OCI-LY1 (cell line): ENCODE measurements at regions not wholly inside any gene's neighbourhood (a gene's known extent, or its start where the extent isn't known, plus 50 kb on each side); places are given as distances from the start of the nearest gene placed in this dataset.

Source experiments
- H2AFZ ChIP-seq: fragments of 200-600 bp; sonication (generic), shearing (Covaris generic); 2 replicates; pipeline ENCODE4 v1.6.0; 2014; ENCODE audit warnings: antibody characterized with exemption, mild to moderate bottlenecking, low read length
- H3F3A ChIP-seq: fragments of 200-600 bp; sonication (generic), shearing (Covaris generic); 2 replicates; pipeline ENCODE4 v1.6.0; 2014; ENCODE audit warnings: mild to moderate bottlenecking, antibody characterized with exemption, low read length, moderate library complexity; ENCODE audit not compliant: insufficient read depth
- H3K27ac ChIP-seq: fragments of 200-600 bp; sonication (generic); 2 replicates; pipeline ENCODE4 v1.5.1; 2014; ENCODE audit warnings: low read length, mixed run types, mild to moderate bottlenecking, low read depth; ENCODE audit not compliant: poor library complexity, severe bottlenecking
- H3K27me3 ChIP-seq: fragments of 200-600 bp; sonication (generic); 2 replicates; pipeline ENCODE4 v1.6.0; 2014; ENCODE audit warnings: antibody characterized with exemption, mild to moderate bottlenecking, low read length, moderate library complexity; ENCODE audit not compliant: insufficient read depth
- H3K36me3 ChIP-seq: fragments of 200-600 bp; sonication (generic); 2 replicates; pipeline ENCODE4 v1.6.1; 2014; ENCODE audit warnings: mild to moderate bottlenecking, antibody characterized with exemption, low read length, moderate library complexity, mixed read lengths; ENCODE audit not compliant: insufficient read depth
- H3K4me1 ChIP-seq: fragments of 200-600 bp; sonication (generic); 2 replicates; pipeline ENCODE4 v1.5.1; 2014; ENCODE audit warnings: mild to moderate bottlenecking, low read length, moderate library complexity; ENCODE audit not compliant: insufficient read depth, severe bottlenecking
- H3K4me2 ChIP-seq: fragments of 200-600 bp; sonication (generic), shearing (Covaris generic); 2 replicates; pipeline ENCODE4 v1.6.1; 2014; ENCODE audit warnings: low read length
- H3K4me3 ChIP-seq: fragments of 200-600 bp; sonication (generic); 2 replicates; pipeline ENCODE4 v1.5.1; 2014; ENCODE audit warnings: low read length, low read depth, mild to moderate bottlenecking, mixed read lengths; ENCODE audit not compliant: poor library complexity, severe bottlenecking
- H3K79me2 ChIP-seq: fragments of 200-600 bp; shearing (Covaris generic); 2 replicates; pipeline ENCODE4 v1.6.1; 2016; ENCODE audit warnings: mixed run types, low read length, mixed read lengths; ENCODE audit not compliant: insufficient read depth
- H3K9ac ChIP-seq: fragments of 200-600 bp; sonication (generic), shearing (Covaris generic); 2 replicates; pipeline ENCODE4 v1.6.1; 2014; ENCODE audit warnings: mild to moderate bottlenecking, low read length, mixed read lengths
- H3K9me2 ChIP-seq: fragments of 200-600 bp; sonication (generic), shearing (Covaris generic); 2 replicates; pipeline ENCODE4 v1.6.1; 2014; ENCODE audit warnings: low read depth, mild to moderate bottlenecking, low read length, mixed read lengths
- H3K9me3 ChIP-seq: fragments of 200-600 bp; shearing (Covaris generic); 2 replicates; pipeline ENCODE4 v1.6.1; 2014; ENCODE audit warnings: low read length, mixed read lengths
- H4K20me1 ChIP-seq: fragments of 200-600 bp; sonication (generic), shearing (Covaris generic); 2 replicates; pipeline ENCODE4 v1.6.0; 2016; ENCODE audit warnings: mild to moderate bottlenecking, low read length; ENCODE audit not compliant: insufficient read depth
- CTCF ChIP-seq: fragments of 200-600 bp; sonication (generic), shearing (Covaris generic); IDR thresholded peaks from 2 replicates; pipeline ENCODE4 v1.5.1; 2017; ENCODE audit warnings: mild to moderate bottlenecking, antibody characterized with exemption, low read length, moderate library complexity, mixed read lengths
- EZH2 ChIP-seq: fragments of 200-600 bp; sonication (generic), shearing (Covaris generic); IDR thresholded peaks from 2 replicates; pipeline ENCODE4 v1.8.0; 2017; ENCODE audit warnings: borderline replicate concordance, mixed run types, mild to moderate bottlenecking, antibody characterized with exemption, low read length, moderate library complexity, mixed read lengths

- no peak overlapping the region for H3K4me2 ChIP-seq
- no peak overlapping the region for H3K9ac ChIP-seq
- H3K27ac ChIP-seq: no peak overlapping the region
- H3K79me2 ChIP-seq: no peaks in the 10 kb centered on the region
- H3K27me3 ChIP-seq: no peaks in the 10 kb centered on the region
- H3F3A ChIP-seq: no peaks in the 10 kb centered on the region
- H4K20me1 ChIP-seq: no peaks in the 10 kb centered on the region
- H3K9me2 ChIP-seq: no peaks in the 10 kb centered on the region
- no peak overlapping the region for H3K4me3 ChIP-seq
- H3K9me3 ChIP-seq: no peaks in the 10 kb centered on the region
- H2AFZ ChIP-seq: no peak overlapping the region
- H3K4me1 ChIP-seq: no peaks in the 10 kb centered on the region
- TF ChIP-seq EZH2 (no peak), CTCF (no peak)
- H3K36me3 ChIP-seq: no peaks in the 10 kb centered on the region
These were observed 257.7 kb downstream of the RHOU start for GRCh38 chr1:228992907-228993535.

DNA sequence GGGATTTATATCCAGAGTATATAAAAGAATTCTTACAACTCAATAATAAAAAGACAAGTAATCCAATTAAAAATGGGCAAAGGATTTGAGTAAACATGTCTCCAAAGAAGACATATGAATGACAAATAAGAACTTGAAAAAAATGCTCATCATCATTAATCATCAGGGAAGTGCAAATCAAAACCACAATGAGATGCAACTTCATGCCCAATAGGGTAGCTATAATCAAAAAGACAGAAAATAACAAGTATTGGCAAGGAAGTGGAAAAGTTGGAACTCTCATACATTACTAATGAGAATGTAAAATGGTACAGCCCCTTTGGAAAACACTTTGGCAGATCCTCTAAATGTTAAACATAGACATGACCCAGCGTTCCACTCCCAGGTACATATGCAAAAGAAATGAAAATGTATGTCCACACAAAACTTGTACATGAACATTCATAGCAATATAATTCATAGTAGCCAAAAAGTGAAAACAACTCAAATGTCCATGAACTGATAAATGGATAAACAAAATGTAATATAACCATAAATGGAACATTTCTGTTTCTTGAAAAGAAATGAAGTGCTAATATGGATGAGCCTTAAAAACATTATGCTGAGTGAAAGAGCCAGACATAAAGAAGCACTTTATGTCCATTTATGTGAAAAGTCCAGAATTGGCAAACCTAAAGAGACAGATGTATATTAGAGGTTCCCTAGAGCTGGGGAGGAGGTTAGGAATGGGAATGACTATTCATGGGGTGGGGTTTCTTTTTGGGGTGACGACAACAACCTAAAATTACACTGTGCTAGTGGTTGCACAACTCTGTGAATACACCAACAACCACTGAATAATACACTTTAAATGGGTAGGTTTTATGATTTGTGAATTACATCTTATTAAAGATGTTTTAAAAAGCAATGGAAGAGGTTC is 259.7 kb downstream of the RHOU start:
- H3K4me1 ChIP-seq: no peaks in the 10 kb centered on the region
- no peaks in the 10 kb centered on the region for H3K36me3 ChIP-seq
- no peak overlapping the region for H3K4me3 ChIP-seq
- no peaks in the 10 kb centered on the region for H3K9me2 ChIP-seq
- no peak overlapping the region for H2AFZ ChIP-seq
- H3K79me2 ChIP-seq: no peaks in the 10 kb centered on the region
- H4K20me1 ChIP-seq: no peaks in the 10 kb centered on the region
- H3K4me2 ChIP-seq: no peak overlapping the region
- H3F3A ChIP-seq: no peaks in the 10 kb centered on the region
- H3K27me3 ChIP-seq: no peaks in the 10 kb centered on the region; the same call in 1 of the 2 replicates
- no peak overlapping the region for H3K9ac ChIP-seq
- H3K27ac ChIP-seq: no peak overlapping the region
- no peak for TF ChIP-seq EZH2
- TF ChIP-seq CTCF: no peak
- no peaks in the 10 kb centered on the region for H3K9me3 ChIP-seq

GRCh38 chr1:228996281-228996680 is 261.0 kb downstream of the RHOU start:
- H3K4me2 ChIP-seq: no peak overlapping the region
- no peaks in the 10 kb centered on the region for H3K79me2 ChIP-seq
- no peak overlapping the region for H2AFZ ChIP-seq
- no peaks in the 10 kb centered on the region for H3K36me3 ChIP-seq
- H3F3A ChIP-seq: no peaks in the 10 kb centered on the region
- TF ChIP-seq EZH2 (no peak), CTCF (no peak)
- no peak overlapping the region for H3K4me3 ChIP-seq
- no peaks in the 10 kb centered on the region; the same call in 1 of the 2 replicates for H3K27me3 ChIP-seq
- H3K4me1 ChIP-seq: no peaks in the 10 kb centered on the region
- H3K9me3 ChIP-seq: no peaks in the 10 kb centered on the region
- H3K9me2 ChIP-seq: no peaks in the 10 kb centered on the region
- no peak overlapping the region for H3K27ac ChIP-seq
- no peak overlapping the region for H3K9ac ChIP-seq
- H4K20me1 ChIP-seq: no peaks in the 10 kb centered on the region
